GM23338 (cell line): ENCODE measurements at regions not wholly inside any gene's neighbourhood (a gene's known extent, or its start where the extent isn't known, plus 50 kb on each side); places are given as distances from the start of the nearest gene placed in this dataset.

ENCODE experiments used
- ATAC-seq: fragments of 200-7000 bp; cut with Tn5 transposase; 3 replicates; pipeline ENCODE4 v1.9.1; 2020
- DNase-seq: peaks from one replicate; pipeline ENCODE4 v3.0.0-alpha.2; 2015; ENCODE audit warnings: low spot score
- H2AFZ ChIP-seq: fragments of 200-600 bp; sonication (generic); 2 replicates; pipeline ENCODE4 v1.8.0; 2016; ENCODE audit warnings: antibody characterized with exemption, mild to moderate bottlenecking, moderate library complexity
- H3F3A ChIP-seq: fragments of 200-600 bp; sonication (generic); replicated peaks from 2 replicates; pipeline ENCODE4 v1.8.0; 2017; ENCODE audit warnings: antibody characterized with exemption, mixed run types, low read depth
- H3K27ac ChIP-seq: fragments of 200-600 bp; sonication (generic); 2 replicates; pipeline ENCODE4 v1.6.1; 2016; ENCODE audit warnings: low read depth
- H3K27me3 ChIP-seq: fragments of 200-600 bp; sonication (generic); 2 replicates; pipeline ENCODE4 v1.8.0; 2016; ENCODE audit warnings: mild to moderate bottlenecking, mixed run types, moderate library complexity; ENCODE audit not compliant: insufficient read depth
- H3K36me3 ChIP-seq: fragments of 200-600 bp; sonication (generic); 2 replicates; pipeline ENCODE4 v1.8.0; 2016; ENCODE audit warnings: mild to moderate bottlenecking; ENCODE audit not compliant: insufficient read depth
- H3K4me1 ChIP-seq: fragments of 200-600 bp; sonication (generic); 2 replicates; pipeline ENCODE4 v1.8.0; 2016; ENCODE audit warnings: mild to moderate bottlenecking, moderate library complexity; ENCODE audit not compliant: insufficient read depth
- H3K4me2 ChIP-seq: fragments of 200-600 bp; sonication (generic); 2 replicates; pipeline ENCODE4 v1.7.1; 2017; ENCODE audit warnings: mixed run types
- H3K4me3 ChIP-seq: fragments of 200-600 bp; sonication (generic); 2 replicates; pipeline ENCODE4 v1.6.1; 2016; ENCODE audit warnings: mixed run types
- H3K79me2 ChIP-seq: fragments of 200-600 bp; sonication (generic); replicated peaks from 2 replicates; pipeline ENCODE4 v1.8.0; 2017; ENCODE audit warnings: mild to moderate bottlenecking; ENCODE audit not compliant: insufficient read depth
- H3K9me2 ChIP-seq: fragments of 200-600 bp; sonication (generic); 2 replicates; pipeline ENCODE4 v1.8.0; 2017; ENCODE audit not compliant: insufficient read depth
- H4K20me1 ChIP-seq: fragments of 200-600 bp; sonication (generic); replicated peaks from 2 replicates; pipeline ENCODE4 v1.8.0; 2017; ENCODE audit warnings: mild to moderate bottlenecking; ENCODE audit not compliant: insufficient read depth
- H3K27ac Mint-ChIP-seq: 2 replicates; pipeline ENCODE4 v1.8.0; 2020; ENCODE audit warnings: inconsistent platforms, mild to moderate bottlenecking, moderate library complexity, mixed read lengths
- H3K27me3 Mint-ChIP-seq: 3 replicates; pipeline ENCODE4 v1.8.0; 2022; ENCODE audit warnings: low read depth, mild to moderate bottlenecking, moderate library complexity, mixed read lengths, inconsistent platforms; ENCODE audit not compliant: insufficient read depth, poor library complexity
- H3K36me3 Mint-ChIP-seq: 3 replicates; pipeline ENCODE4 v1.8.0; 2021; ENCODE audit warnings: low read depth, mild to moderate bottlenecking, inconsistent platforms, moderate library complexity, mixed read lengths
- H3K4me1 Mint-ChIP-seq: 3 replicates; pipeline ENCODE4 v1.8.0; 2020; ENCODE audit warnings: mild to moderate bottlenecking, inconsistent platforms, mixed read lengths
- H3K4me3 Mint-ChIP-seq: 3 replicates; pipeline ENCODE4 v1.8.0; 2021; ENCODE audit warnings: moderate library complexity, mild to moderate bottlenecking, inconsistent platforms, mixed read lengths
- H3K9me3 Mint-ChIP-seq: 3 replicates; pipeline ENCODE4 v1.8.0; 2020; ENCODE audit warnings: moderate library complexity, mild to moderate bottlenecking, inconsistent platforms, mixed read lengths
- CREB1 ChIP-seq: fragments of 250-450 bp; sonication (Bioruptor Pico); IDR thresholded peaks from 2 replicates; pipeline ENCODE4 v1.5.0; 2020; ENCODE audit warnings: low read depth, mild to moderate bottlenecking, moderate library complexity
- ETS1 ChIP-seq: IDR thresholded peaks from 2 replicates; pipeline ENCODE4 v1.6.1; 2016; ENCODE audit warnings: antibody characterized with exemption
- EZH2phosphoT487 ChIP-seq: fragments of 200-600 bp; sonication (generic); IDR thresholded peaks from one replicate; pipeline ENCODE4 v1.8.1; 2018; ENCODE audit warnings: antibody characterized with exemption; ENCODE audit not compliant: unreplicated experiment
- POLR2AphosphoS5 ChIP-seq: IDR thresholded peaks from 2 replicates; pipeline ENCODE4 v1.6.1; 2016; ENCODE audit warnings: antibody characterized with exemption, low read depth
- REST ChIP-seq: IDR thresholded peaks from one replicate; pipeline ENCODE4 v1.6.1; 2018; ENCODE audit warnings: antibody characterized with exemption; ENCODE audit not compliant: unreplicated experiment
- STAT1 ChIP-seq: IDR thresholded peaks from one replicate; pipeline ENCODE4 v1.6.1; 2016; ENCODE audit warnings: antibody characterized with exemption; ENCODE audit not compliant: unreplicated experiment
- ZNF462 ChIP-seq: fragments of 250-450 bp; sonication (Bioruptor Pico); IDR thresholded peaks from 2 replicates; pipeline ENCODE4 v1.5.0; 2020; ENCODE audit warnings: mild to moderate bottlenecking, moderate library complexity

GRCh38 chr4:160406263-160406825 is 1303.5 kb downstream of the RAPGEF2 start:
- Mint-ChIP-seq H3K4me1 (peaks cover 14% of the 10 kb centered on the region; the same call in 2 of the 3 replicates), H3K9me3 (no peaks in the 10 kb centered on the region), H3K27ac (no peak overlapping the region), H3K27me3 (no peaks in the 10 kb centered on the region), H3K36me3 (no peaks in the 10 kb centered on the region), H3K4me3 (no peak overlapping the region)
- H3K4me2 ChIP-seq = no peak overlapping the region
- H3F3A ChIP-seq = no peaks in the 10 kb centered on the region
- no peaks in the 10 kb centered on the region for H3K36me3 ChIP-seq
- H3K9me2 ChIP-seq = no peaks in the 10 kb centered on the region
- ATAC-seq (no peak), DNase-seq (peak; percentile 2)
- H2AFZ ChIP-seq = no peak overlapping the region
- H3K4me1 ChIP-seq = peaks cover 12% of the 10 kb centered on the region; the same call in 1 of the 2 replicates
- no peak overlapping the region for H3K4me3 ChIP-seq
- no peaks in the 10 kb centered on the region for H4K20me1 ChIP-seq
- H3K27me3 ChIP-seq = no peaks in the 10 kb centered on the region
- no peak for TF ChIP-seq ETS1
- no peak for TF ChIP-seq REST
- TF ChIP-seq POLR2AphosphoS5 = no peak
- TF ChIP-seq CREB1 (CRISPR knock-in tag) = no peak
- TF ChIP-seq STAT1 = no peak
- no peak for TF ChIP-seq EZH2phosphoT487
- no peak for TF ChIP-seq ZNF462 (CRISPR knock-in tag)
- no peak overlapping the region for H3K27ac ChIP-seq
- H3K79me2 ChIP-seq = no peaks in the 10 kb centered on the region
